ENCODE measurements at regions not wholly inside any gene's neighbourhood (a gene's known extent, or its start where the extent isn't known, plus 50 kb on each side); places are given as distances from the start of the nearest gene placed in this dataset.

GRCh38 chr21:19704832-19705231 lies 1293.4 kb upstream of the NCAM2 start:
- no peak overlapping the region for H3K9ac ChIP-seq (ENCODE audit: low read depth, low read length)
- no peak overlapping the region for H3K4me2 ChIP-seq (ENCODE audit: low read length)
- no peak overlapping the region for H3K4me3 ChIP-seq (ENCODE audit: low read length)
- H3K4me1 ChIP-seq (ENCODE audit: control insufficient read depth, insufficient read depth, low read length) = no peaks in the 10 kb centered on the region
- H3K36me3 ChIP-seq (ENCODE audit: insufficient read depth, low read length) = no peaks in the 10 kb centered on the region
- H3K9me3 ChIP-seq (replicated peaks; ENCODE audit: low read length) = no peaks in the 10 kb centered on the region
- no peaks in the 10 kb centered on the region for H3K27me3 ChIP-seq (ENCODE audit: control insufficient read depth, insufficient read depth, low read length)

DNA sequence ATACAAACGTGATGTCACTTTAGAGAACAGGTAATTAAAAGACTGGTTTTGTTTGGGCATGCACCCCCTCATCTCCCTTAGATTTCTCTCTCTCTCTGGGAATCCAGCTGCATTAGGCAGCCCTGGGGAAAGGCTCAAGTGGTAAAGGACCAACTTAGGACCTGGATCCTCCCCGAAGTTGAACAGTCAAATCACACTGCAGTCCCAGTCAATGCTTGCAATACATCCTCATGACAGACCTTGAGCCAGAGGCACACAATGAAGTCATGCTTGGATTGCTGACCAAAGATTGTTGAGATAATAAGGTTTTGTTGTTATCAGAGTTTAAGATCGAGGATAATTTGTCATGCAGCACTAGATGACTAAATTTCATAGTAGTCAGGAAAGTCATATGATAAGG lies 1285.8 kb upstream of the NCAM2 start:
- Histone ChIP-seq H3K9ac (ENCODE audit: low read depth, low read length) (no peak overlapping the region), H3K4me2 (ENCODE audit: low read length) (no peak overlapping the region), H3K4me1 (ENCODE audit: control insufficient read depth, insufficient read depth, low read length) (no peaks in the 10 kb centered on the region), H3K36me3 (ENCODE audit: insufficient read depth, low read length) (no peaks in the 10 kb centered on the region), H3K4me3 (ENCODE audit: low read length) (no peak overlapping the region), H3K9me3 (replicated peaks; ENCODE audit: low read length) (no peaks in the 10 kb centered on the region), H3K27me3 (ENCODE audit: control insufficient read depth, insufficient read depth, low read length) (no peaks in the 10 kb centered on the region)

- Histone ChIP-seq H3K4me1 (ENCODE audit: control insufficient read depth, insufficient read depth, low read length) (no peaks in the 10 kb centered on the region), H3K4me3 (ENCODE audit: low read length) (no peak overlapping the region), H3K9ac (ENCODE audit: low read depth, low read length) (no peak overlapping the region), H3K9me3 (replicated peaks; ENCODE audit: low read length) (no peaks in the 10 kb centered on the region), H3K4me2 (ENCODE audit: low read length) (no peak overlapping the region), H3K27me3 (ENCODE audit: control insufficient read depth, insufficient read depth, low read length) (no peaks in the 10 kb centered on the region), H3K36me3 (ENCODE audit: insufficient read depth, low read length) (no peaks in the 10 kb centered on the region)
Measured at GRCh38 chr21:19713313-19713712, 1284.9 kb upstream of the NCAM2 start.

- H3K27me3 ChIP-seq (ENCODE audit: control insufficient read depth, insufficient read depth, low read length) = no peaks in the 10 kb centered on the region
- H3K4me1 ChIP-seq (ENCODE audit: control insufficient read depth, insufficient read depth, low read length) = no peaks in the 10 kb centered on the region
- H3K9me3 ChIP-seq (replicated peaks; ENCODE audit: low read length) = no peaks in the 10 kb centered on the region
- H3K9ac ChIP-seq (ENCODE audit: low read depth, low read length) = no peak overlapping the region
- H3K36me3 ChIP-seq (ENCODE audit: insufficient read depth, low read length) = no peaks in the 10 kb centered on the region
- no peak overlapping the region for H3K4me3 ChIP-seq (ENCODE audit: low read length)
- H3K4me2 ChIP-seq (ENCODE audit: low read length) = no peak overlapping the region
Measured at GRCh38 chr21:19724081-19724480, 1274.1 kb upstream of the NCAM2 start.

- H3K4me2 ChIP-seq (ENCODE audit: low read length) = no peak overlapping the region
Measured at GRCh38 chr21:19731251-19731650, 1267.0 kb upstream of the NCAM2 start.

GRCh38 chr21:19759836-19760235 lies 1238.4 kb upstream of the NCAM2 start:
- H3K4me2 ChIP-seq (ENCODE audit: low read length) = no peak overlapping the region
- H3K9me3 ChIP-seq (replicated peaks; ENCODE audit: low read length) = no peaks in the 10 kb centered on the region
- no peaks in the 10 kb centered on the region for H3K27me3 ChIP-seq (ENCODE audit: control insufficient read depth, insufficient read depth, low read length)
- no peak overlapping the region for H3K4me3 ChIP-seq (ENCODE audit: low read length)
- H3K36me3 ChIP-seq (ENCODE audit: insufficient read depth, low read length) = no peaks in the 10 kb centered on the region
- no peak overlapping the region for H3K9ac ChIP-seq (ENCODE audit: low read depth, low read length)
- H3K4me1 ChIP-seq (ENCODE audit: control insufficient read depth, insufficient read depth, low read length) = no peaks in the 10 kb centered on the region

More at GRCh38 chr21:19731251-19731650, 1267.0 kb upstream of the NCAM2 start:
- Histone ChIP-seq H3K4me1 (ENCODE audit: control insufficient read depth, insufficient read depth, low read length) (no peaks in the 10 kb centered on the region), H3K9ac (ENCODE audit: low read depth, low read length) (no peak overlapping the region), H3K36me3 (ENCODE audit: insufficient read depth, low read length) (no peaks in the 10 kb centered on the region), H3K27me3 (ENCODE audit: control insufficient read depth, insufficient read depth, low read length) (no peaks in the 10 kb centered on the region), H3K4me3 (ENCODE audit: low read length) (no peak overlapping the region), H3K9me3 (replicated peaks; ENCODE audit: low read length) (no peaks in the 10 kb centered on the region)

GRCh38 chr21:19767546-19767945 lies 1230.7 kb upstream of the NCAM2 start:
- Histone ChIP-seq H3K36me3 (ENCODE audit: insufficient read depth, low read length) (no peaks in the 10 kb centered on the region), H3K4me2 (ENCODE audit: low read length) (no peak overlapping the region), H3K9ac (ENCODE audit: low read depth, low read length) (no peak overlapping the region), H3K9me3 (replicated peaks; ENCODE audit: low read length) (no peaks in the 10 kb centered on the region), H3K4me1 (ENCODE audit: control insufficient read depth, insufficient read depth, low read length) (no peaks in the 10 kb centered on the region), H3K4me3 (ENCODE audit: low read length) (no peak overlapping the region), H3K27me3 (ENCODE audit: control insufficient read depth, insufficient read depth, low read length) (no peaks in the 10 kb centered on the region)

DNA sequence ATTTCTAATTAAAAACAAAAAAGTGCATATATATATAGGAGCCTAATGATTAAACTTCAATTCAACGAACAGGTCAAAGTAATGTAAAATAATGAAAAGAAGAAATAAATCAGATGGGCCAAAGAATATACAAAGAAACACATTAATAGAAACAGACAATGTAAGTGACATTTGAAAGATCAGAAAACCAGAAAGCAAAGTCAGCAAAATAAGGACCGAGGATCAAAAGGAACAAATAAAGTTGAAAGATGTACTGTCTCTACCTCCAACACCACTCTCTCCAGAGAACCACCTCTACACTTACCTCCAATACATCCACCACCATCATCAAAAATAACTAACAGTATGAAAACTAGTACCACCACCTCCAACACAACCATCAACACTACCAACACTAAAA lies 1226.3 kb upstream of the NCAM2 start:
- Histone ChIP-seq H3K4me1 (ENCODE audit: control insufficient read depth, insufficient read depth, low read length) (no peaks in the 10 kb centered on the region), H3K4me2 (ENCODE audit: low read length) (no peak overlapping the region), H3K9me3 (replicated peaks; ENCODE audit: low read length) (no peaks in the 10 kb centered on the region), H3K36me3 (ENCODE audit: insufficient read depth, low read length) (no peaks in the 10 kb centered on the region), H3K27me3 (ENCODE audit: control insufficient read depth, insufficient read depth, low read length) (no peaks in the 10 kb centered on the region), H3K4me3 (ENCODE audit: low read length) (no peak overlapping the region), H3K9ac (ENCODE audit: low read depth, low read length) (no peak overlapping the region)

DNA sequence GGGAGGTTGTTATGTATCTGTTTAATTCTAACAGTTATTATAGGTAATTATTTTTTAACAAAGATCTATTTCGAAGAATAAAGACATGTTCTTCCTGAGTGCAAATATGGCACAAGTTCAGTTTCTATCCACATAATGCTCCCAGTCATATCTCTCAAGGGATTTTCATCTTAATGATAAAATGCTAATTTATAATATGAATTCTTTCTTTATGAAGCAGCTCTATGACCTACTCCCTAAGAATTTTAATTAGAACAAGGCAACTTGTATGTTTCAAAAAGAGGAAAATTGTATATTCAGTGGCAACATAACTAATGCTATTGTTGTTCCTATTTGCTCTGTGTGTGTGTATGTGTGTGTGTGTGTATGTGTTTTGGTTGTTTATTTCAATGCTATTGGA lies 1222.1 kb upstream of the NCAM2 start:
- Histone ChIP-seq H3K4me2 (ENCODE audit: low read length) (no peak overlapping the region), H3K4me3 (ENCODE audit: low read length) (no peak overlapping the region), H3K4me1 (ENCODE audit: control insufficient read depth, insufficient read depth, low read length) (no peaks in the 10 kb centered on the region), H3K36me3 (ENCODE audit: insufficient read depth, low read length) (no peaks in the 10 kb centered on the region), H3K9me3 (replicated peaks; ENCODE audit: low read length) (no peaks in the 10 kb centered on the region), H3K9ac (ENCODE audit: low read depth, low read length) (no peak overlapping the region), H3K27me3 (ENCODE audit: control insufficient read depth, insufficient read depth, low read length) (no peaks in the 10 kb centered on the region)

DNA sequence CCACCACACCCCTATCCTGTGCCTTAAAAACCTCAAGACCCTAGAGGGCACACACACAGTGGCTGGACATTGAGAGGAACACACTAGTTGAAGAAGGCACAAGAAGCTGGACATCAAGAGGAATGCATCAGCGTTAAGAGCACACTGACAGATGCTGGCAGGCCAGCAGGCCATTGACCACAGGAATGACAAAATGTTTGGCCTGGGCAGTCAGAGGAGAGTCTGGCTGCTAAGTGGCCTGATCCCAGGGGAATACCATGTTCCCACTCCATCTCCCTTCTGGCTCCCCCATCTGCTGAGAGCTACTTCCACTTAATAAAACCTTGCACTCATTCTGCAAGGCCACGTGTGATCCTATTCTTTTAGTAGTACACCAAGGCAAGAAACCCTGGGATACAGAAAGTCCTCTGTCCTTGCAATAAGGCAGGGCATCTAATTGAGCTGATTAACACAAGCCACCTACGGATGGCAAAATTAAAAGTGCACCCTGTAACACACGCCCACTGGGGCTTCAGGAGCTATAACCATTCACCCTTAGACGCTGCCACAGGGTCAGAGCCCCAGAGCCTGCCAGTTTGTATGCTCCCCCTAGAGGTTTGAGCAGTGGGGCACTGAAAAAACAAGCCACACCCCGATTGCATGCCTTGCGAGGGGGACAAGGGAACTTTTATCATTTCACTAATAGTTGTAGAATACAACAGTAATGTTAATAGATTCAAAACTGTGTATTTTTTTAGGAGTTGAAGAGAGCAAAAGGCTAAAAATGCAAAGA lies 1216.1 kb upstream of the NCAM2 start:
- Histone ChIP-seq H3K27me3 (ENCODE audit: control insufficient read depth, insufficient read depth, low read length) (no peaks in the 10 kb centered on the region), H3K9me3 (replicated peaks; ENCODE audit: low read length) (no peaks in the 10 kb centered on the region), H3K4me2 (ENCODE audit: low read length) (no peak overlapping the region), H3K36me3 (ENCODE audit: insufficient read depth, low read length) (no peaks in the 10 kb centered on the region), H3K9ac (ENCODE audit: low read depth, low read length) (no peak overlapping the region), H3K4me3 (ENCODE audit: low read length) (no peak overlapping the region), H3K4me1 (ENCODE audit: control insufficient read depth, insufficient read depth, low read length) (no peaks in the 10 kb centered on the region)

DNA sequence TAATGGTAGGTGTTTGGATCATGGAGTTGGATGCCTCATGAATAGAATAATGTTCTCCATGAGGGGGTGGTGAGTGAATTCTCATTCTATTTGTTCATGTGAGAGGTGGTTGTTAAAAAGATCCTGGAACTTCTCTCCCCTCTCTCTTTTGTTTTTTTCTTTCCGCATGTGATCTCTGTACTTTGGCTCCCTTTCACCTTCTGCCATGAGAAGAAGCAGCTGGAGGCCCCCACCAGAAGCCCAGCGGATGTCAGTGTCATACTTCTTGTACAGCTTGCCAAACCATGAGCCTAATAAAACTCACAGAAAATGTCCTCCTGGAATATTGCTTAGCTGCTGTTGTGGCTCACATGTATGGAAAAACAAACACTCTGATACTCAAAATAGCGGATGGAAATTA lies 1212.3 kb upstream of the NCAM2 start:
- no peak overlapping the region for H3K4me3 ChIP-seq (ENCODE audit: low read length)
- no peak overlapping the region for H3K4me2 ChIP-seq (ENCODE audit: low read length)
- H3K9me3 ChIP-seq (replicated peaks; ENCODE audit: low read length) = no peaks in the 10 kb centered on the region
- no peaks in the 10 kb centered on the region for H3K36me3 ChIP-seq (ENCODE audit: insufficient read depth, low read length)
- H3K9ac ChIP-seq (ENCODE audit: low read depth, low read length) = no peak overlapping the region
- H3K27me3 ChIP-seq (ENCODE audit: control insufficient read depth, insufficient read depth, low read length) = no peaks in the 10 kb centered on the region
- no peaks in the 10 kb centered on the region for H3K4me1 ChIP-seq (ENCODE audit: control insufficient read depth, insufficient read depth, low read length)

- Histone ChIP-seq H3K4me2 (ENCODE audit: low read length) (no peak overlapping the region), H3K4me1 (ENCODE audit: control insufficient read depth, insufficient read depth, low read length) (no peaks in the 10 kb centered on the region), H3K9me3 (replicated peaks; ENCODE audit: low read length) (no peaks in the 10 kb centered on the region), H3K4me3 (ENCODE audit: low read length) (no peak overlapping the region), H3K36me3 (ENCODE audit: insufficient read depth, low read length) (no peaks in the 10 kb centered on the region), H3K9ac (ENCODE audit: low read depth, low read length) (no peak overlapping the region), H3K27me3 (ENCODE audit: control insufficient read depth, insufficient read depth, low read length) (no peaks in the 10 kb centered on the region)
Measured at GRCh38 chr21:19792004-19792403, 1206.2 kb upstream of the NCAM2 start.

Data from skeletal muscle satellite cell (primary cell).